DMS53 treated with DMSO at 0.1 percent for 48 hours (cell line): ENCODE measurements at regions not wholly inside any gene's neighbourhood (a gene's known extent, or its start where the extent isn't known, plus 50 kb on each side); places are given as distances from the start of the nearest gene placed in this dataset.
A peak's percentile ranks its signal among the peaks of the same experiment; 100 is the strongest.

Experiments used
- DNase-seq: peaks from one replicate; lab custom pipeline; 2025; ENCODE audit not compliant: unreplicated experiment; lab: John Stamatoyannopoulos, UW

GRCh38 chr1:34597877-34598514 is 156.9 kb upstream of the GJB5 start:
- DNase-seq = peak; percentile 78

- DNase-seq = no peak
Measured at GRCh38 chr1:34602907-34603306, 151.9 kb upstream of the GJB5 start.

GRCh38 chr1:34603594-34603993 is 151.3 kb upstream of the GJB5 start:
- no peak for DNase-seq

- DNase-seq = no peak
Measured at GRCh38 chr1:34606504-34606903, 148.3 kb upstream of the GJB5 start.

GRCh38 chr1:34610063-34610462 is 144.8 kb upstream of the GJB5 start:
- DNase-seq = no peak

- DNase-seq = no peak
Measured at GRCh38 chr1:34611571-34611970, 143.3 kb upstream of the GJB5 start.

- DNase-seq = no peak
Measured at GRCh38 chr1:34612091-34612827, 142.6 kb upstream of the GJB5 start.

- DNase-seq = no peak
Measured at GRCh38 chr1:34617321-34618118, 137.3 kb upstream of the GJB5 start.

GRCh38 chr1:34618381-34618780 is 136.5 kb upstream of the GJB5 start:
- no peak for DNase-seq

GRCh38 chr1:34619256-34619655 is 135.6 kb upstream of the GJB5 start:
- DNase-seq = no peak

- no peak for DNase-seq
Measured at GRCh38 chr1:34621916-34622315, 132.9 kb upstream of the GJB5 start.

GRCh38 chr1:34625521-34626015 is 129.3 kb upstream of the GJB5 start:
- DNase-seq = no peak

- no peak for DNase-seq
Measured at GRCh38 chr1:34627465-34628240, 127.2 kb upstream of the GJB5 start.

GRCh38 chr1:34631126-34631525 is 123.7 kb upstream of the GJB5 start:
- no peak for DNase-seq

GRCh38 chr1:34639701-34640100 is 115.1 kb upstream of the GJB5 start:
- DNase-seq = no peak

- no peak for DNase-seq
Measured at GRCh38 chr1:34640654-34641401, 114.0 kb upstream of the GJB5 start.

GRCh38 chr1:34642679-34643078 is 112.2 kb upstream of the GJB5 start:
- DNase-seq = no peak

GRCh38 chr1:34645109-34645688 is 109.6 kb upstream of the GJB5 start:
- no peak for DNase-seq

GRCh38 chr1:34645919-34646318 is 108.9 kb upstream of the GJB5 start:
- no peak for DNase-seq

- DNase-seq = no peak
Measured at GRCh38 chr1:34648501-34648900, 106.3 kb upstream of the GJB5 start.
